ENCODE measurements at regions not wholly inside any gene's neighbourhood (a gene's known extent, or its start where the extent isn't known, plus 50 kb on each side); places are given as distances from the start of the nearest gene placed in this dataset.

DNA sequence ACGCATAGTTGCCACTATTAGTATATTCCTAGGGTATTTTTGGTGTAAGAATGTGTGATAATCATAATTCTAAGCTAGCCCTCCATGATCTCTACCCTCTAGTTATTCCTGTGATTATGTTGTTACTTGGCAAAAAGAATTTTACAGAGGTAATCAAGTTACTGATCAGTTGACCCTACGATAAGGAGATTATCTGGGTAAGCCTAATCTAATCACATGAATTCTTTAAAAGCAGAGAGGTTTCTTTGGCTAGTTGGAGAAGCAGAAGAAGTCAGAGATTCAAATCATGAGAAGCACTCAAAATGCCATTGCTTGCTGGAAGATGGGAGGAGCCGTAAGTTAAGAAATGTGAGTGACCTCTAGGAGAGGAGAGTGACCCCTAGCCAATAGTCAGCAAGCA is 72.7 kb downstream of the RPE65 start:
- TF ChIP-seq, protein P1, sequence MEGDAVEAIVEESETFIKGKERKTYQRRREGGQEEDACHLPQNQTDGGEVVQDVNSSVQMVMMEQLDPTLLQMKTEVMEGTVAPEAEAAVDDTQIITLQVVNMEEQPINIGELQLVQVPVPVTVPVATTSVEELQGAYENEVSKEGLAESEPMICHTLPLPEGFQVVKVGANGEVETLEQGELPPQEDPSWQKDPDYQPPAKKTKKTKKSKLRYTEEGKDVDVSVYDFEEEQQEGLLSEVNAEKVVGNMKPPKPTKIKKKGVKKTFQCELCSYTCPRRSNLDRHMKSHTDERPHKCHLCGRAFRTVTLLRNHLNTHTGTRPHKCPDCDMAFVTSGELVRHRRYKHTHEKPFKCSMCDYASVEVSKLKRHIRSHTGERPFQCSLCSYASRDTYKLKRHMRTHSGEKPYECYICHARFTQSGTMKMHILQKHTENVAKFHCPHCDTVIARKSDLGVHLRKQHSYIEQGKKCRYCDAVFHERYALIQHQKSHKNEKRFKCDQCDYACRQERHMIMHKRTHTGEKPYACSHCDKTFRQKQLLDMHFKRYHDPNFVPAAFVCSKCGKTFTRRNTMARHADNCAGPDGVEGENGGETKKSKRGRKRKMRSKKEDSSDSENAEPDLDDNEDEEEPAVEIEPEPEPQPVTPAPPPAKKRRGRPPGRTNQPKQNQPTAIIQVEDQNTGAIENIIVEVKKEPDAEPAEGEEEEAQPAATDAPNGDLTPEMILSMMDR (IDR thresholded peaks at IDR 0.05) = no peak
- no peak for TF ChIP-seq POLR2AphosphoS5 (IDR thresholded peaks at IDR 0.05)
- TF ChIP-seq EP300 (IDR thresholded peaks at IDR 0.05) = no peak

Measured in esophagus muscularis mucosa (tissue), 4 donors.